ENCODE measurements at regions not wholly inside any gene's neighbourhood (a gene's known extent, or its start where the extent isn't known, plus 50 kb on each side); places are given as distances from the start of the nearest gene placed in this dataset.

- Histone ChIP-seq H3K9me3 (replicated peaks in 1 of 2; ENCODE audit: control insufficient read depth in 1 of 2, insufficient read depth in 1 of 2, low read length in 2 of 2) (peaks cover 36 to 59% of the 10 kb centered on the region in 2 donors), H4K20me1 (ENCODE audit: insufficient read depth, low read length) (no peaks in the 10 kb centered on the region), H3K4me3 (replicated peaks in 1 of 3; ENCODE audit: low read depth in 2 of 3, low read length in 3 of 3) (no peak overlapping the region), H3K27me3 (ENCODE audit: control insufficient read depth in 2 of 2, insufficient read depth in 2 of 2, low read length in 2 of 2) (no peaks in the 10 kb centered on the region), H3K4me1 (ENCODE audit: control insufficient read depth in 1 of 2, insufficient read depth in 2 of 2, low read length in 2 of 2) (no peaks in the 10 kb centered on the region), H3K36me3 (replicated peaks in 1 of 2; ENCODE audit: control insufficient read depth in 1 of 2, insufficient read depth in 2 of 2, low read length in 2 of 2) (no peaks in the 10 kb centered on the region), H3K27ac (ENCODE audit: low read depth in 1 of 2, low read length in 2 of 2) (no peak overlapping the region), H2AFZ (ENCODE audit: insufficient read depth, low read depth, low read length, poor library complexity, severe bottlenecking) (no peak overlapping the region), H3K79me2 (ENCODE audit: insufficient read depth, low read length) (no peaks in the 10 kb centered on the region), H3K9ac (ENCODE audit: insufficient read depth, low read length, poor library complexity, severe bottlenecking) (no peak overlapping the region), H3K4me2 (replicated peaks; ENCODE audit: extremely low read depth, low read length, poor library complexity, severe bottlenecking) (no peak overlapping the region)
- Mint-ChIP-seq H3K4me3 (no peak overlapping the region), H3K36me3 (no peaks in the 10 kb centered on the region), H3K4me1 (no peaks in the 10 kb centered on the region), H3K27ac (no peak overlapping the region), H3K27me3 (ENCODE audit: low read depth in 3 of 3) (peaks cover 0 to 1% (median 0%) of the 10 kb centered on the region in 3 donors), H3K9me3 (peaks cover 13 to 53% (median 26%) of the 10 kb centered on the region in 7 donors)
- intact Hi-C loops (cut with micrococcal nuclease) = no loop called here
- no peak for TF ChIP-seq CTCF (IDR thresholded peaks at IDR 0.05)
- no peak for DNase-seq
- 82% methylated on average over 4 of the region's 5 CpGs for WGBS (ENCODE audit: insufficient coverage)
These were observed 168.8 kb upstream of the IRX2 start for GRCh38 chr5:2920312-2920711.

GRCh38 chr5:2919310-2920018, 168.0 kb upstream of the IRX2 start:
- no peaks in the 10 kb centered on the region for H3K4me1 Mint-ChIP-seq
- Histone ChIP-seq H3K4me3 (replicated peaks in 1 of 3; ENCODE audit: low read depth in 2 of 3, low read length in 3 of 3) (no peak overlapping the region), H3K27ac (ENCODE audit: low read depth in 1 of 2, low read length in 2 of 2) (no peak overlapping the region), H3K27me3 (ENCODE audit: control insufficient read depth in 2 of 2, insufficient read depth in 2 of 2, low read length in 2 of 2) (no peaks in the 10 kb centered on the region), H3K4me1 (ENCODE audit: control insufficient read depth in 1 of 2, insufficient read depth in 2 of 2, low read length in 2 of 2) (no peaks in the 10 kb centered on the region), H3K9me3 (replicated peaks in 1 of 2; ENCODE audit: control insufficient read depth in 1 of 2, insufficient read depth in 1 of 2, low read length in 2 of 2) (peaks cover 36 to 63% of the 10 kb centered on the region in 2 donors), H3K36me3 (replicated peaks in 1 of 2; ENCODE audit: control insufficient read depth in 1 of 2, insufficient read depth in 2 of 2, low read length in 2 of 2) (no peaks in the 10 kb centered on the region), H3K9ac (ENCODE audit: insufficient read depth, low read length, poor library complexity, severe bottlenecking) (no peak overlapping the region), H3K79me2 (ENCODE audit: insufficient read depth, low read length) (no peaks in the 10 kb centered on the region), H4K20me1 (ENCODE audit: insufficient read depth, low read length) (no peaks in the 10 kb centered on the region), H3K4me2 (replicated peaks; ENCODE audit: extremely low read depth, low read length, poor library complexity, severe bottlenecking) (no peak overlapping the region), H2AFZ (ENCODE audit: insufficient read depth, low read depth, low read length, poor library complexity, severe bottlenecking) (no peak overlapping the region)
- intact Hi-C loops (cut with micrococcal nuclease) = no loop called here
- no peak for DNase-seq
- no peak overlapping the region for H3K4me3 Mint-ChIP-seq
- WGBS (ENCODE audit: insufficient coverage) = 87% methylated on average over 9 of the region's 11 CpGs
- H3K27ac Mint-ChIP-seq = no peak overlapping the region
- H3K36me3 Mint-ChIP-seq = no peaks in the 10 kb centered on the region
- peaks cover 16 to 59% (median 30%) of the 10 kb centered on the region in 7 donors for H3K9me3 Mint-ChIP-seq
- no peak for TF ChIP-seq CTCF (IDR thresholded peaks at IDR 0.05)
- peaks cover 1 to 2% (median 2%) of the 10 kb centered on the region in 3 donors for H3K27me3 Mint-ChIP-seq (ENCODE audit: low read depth in 3 of 3)
